Left lung (tissue), 4 donors: ENCODE measurements at regions not wholly inside any gene's neighbourhood (a gene's known extent, or its start where the extent isn't known, plus 50 kb on each side); places are given as distances from the start of the nearest gene placed in this dataset.

Experiments used
- ATAC-seq: fragments of 200-7000 bp; cut with Tn5 transposase; one replicate; pipeline ENCODE4 v1.9.1; 2020; ENCODE audit warnings: moderate library complexity
- DNase-seq, 4 donors: peaks; one replicate each; pipeline ENCODE4 v3.0.0-alpha.2; 2013 to 2020
- H3K27ac ChIP-seq, 2 donors: fragments of 200-600 bp; sonication (generic) in 1 of 2; one replicate each; pipeline versions ENCODE4 v1.5.0 to v1.8.0; 2020 to 2021
- H3K27me3 ChIP-seq, 2 donors: fragments of 200-600 bp; sonication (generic) in 1 of 2; one replicate each; pipeline versions ENCODE4 v1.5.0 to v1.8.0; 2020 to 2021
- H3K36me3 ChIP-seq, 2 donors: fragments of 200-600 bp; sonication (generic) in 1 of 2; one replicate each; pipeline versions ENCODE4 v1.5.0 to v1.8.0; 2020 to 2021
- H3K4me1 ChIP-seq, 2 donors: fragments of 200-600 bp; one replicate each; pipeline ENCODE4 v1.8.0; 2021
- H3K4me3 ChIP-seq, 2 donors: fragments of 200-600 bp; sonication (generic) in 1 of 2; one replicate each; pipeline versions ENCODE4 v1.5.0 to v1.8.0; 2020 to 2021; ENCODE audit warnings: mild to moderate bottlenecking in 1 of 2
- H3K9me3 ChIP-seq, 2 donors: fragments of 200-600 bp; sonication (generic) in 1 of 2; one replicate each; pipeline versions ENCODE4 v1.5.0 to v1.8.0; 2020 to 2021
- intact Hi-C, 2 donors: fragments of 100-400 bp; cut with DNase I; formaldehyde crosslinking; loops; one replicate each; pipeline versions ENCODE4 v1.11.2 to v1.14.2; 2022
- TF ChIP-seq, protein P1 (sequence below), 2 donors: fragments of 200-600 bp; sonication (generic) in 1 of 2; IDR thresholded peaks; one replicate each; pipeline versions ENCODE4 v1.5.0 to v1.8.0; 2021; ENCODE audit warnings: antibody characterized with exemption in 2 of 2
- donor health status: DM: no; HTN: yes; CAD: no.
- donor health status: DM: no; HTN: no; CAD: no.

DNA sequence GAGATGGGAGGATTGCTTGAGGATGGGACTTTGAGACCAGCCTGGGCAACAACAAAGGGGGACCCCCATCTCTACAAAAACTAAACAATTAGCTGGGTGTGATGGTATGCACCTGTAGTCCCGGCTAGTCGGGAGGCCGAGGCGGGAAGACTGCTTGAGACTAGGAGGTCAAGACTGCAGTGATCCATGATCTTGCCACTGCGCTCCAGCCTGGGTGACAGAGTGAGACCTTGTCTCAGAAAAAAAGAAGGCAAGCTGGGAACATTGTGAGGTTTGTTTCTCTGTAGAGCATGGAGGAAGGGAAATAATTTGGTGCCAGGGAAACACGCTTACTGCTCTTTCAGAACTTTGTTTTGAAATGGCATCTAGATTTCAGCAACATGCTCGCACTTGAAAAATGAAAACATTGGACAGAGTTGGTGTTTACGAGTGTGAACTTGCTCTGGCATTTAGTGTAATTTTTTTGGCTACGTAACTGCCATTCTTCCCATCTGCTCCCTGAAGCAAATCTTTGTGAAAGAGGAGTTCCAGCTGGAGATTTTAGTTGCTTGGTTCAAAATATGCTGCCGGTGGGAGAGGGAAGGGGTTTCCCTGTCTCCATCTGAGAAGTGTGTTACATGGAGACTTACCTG lies 125.6 kb upstream of the DLX2 start:
- no peaks in the 10 kb centered on the region for H3K36me3 ChIP-seq
- TF ChIP-seq, protein P1, sequence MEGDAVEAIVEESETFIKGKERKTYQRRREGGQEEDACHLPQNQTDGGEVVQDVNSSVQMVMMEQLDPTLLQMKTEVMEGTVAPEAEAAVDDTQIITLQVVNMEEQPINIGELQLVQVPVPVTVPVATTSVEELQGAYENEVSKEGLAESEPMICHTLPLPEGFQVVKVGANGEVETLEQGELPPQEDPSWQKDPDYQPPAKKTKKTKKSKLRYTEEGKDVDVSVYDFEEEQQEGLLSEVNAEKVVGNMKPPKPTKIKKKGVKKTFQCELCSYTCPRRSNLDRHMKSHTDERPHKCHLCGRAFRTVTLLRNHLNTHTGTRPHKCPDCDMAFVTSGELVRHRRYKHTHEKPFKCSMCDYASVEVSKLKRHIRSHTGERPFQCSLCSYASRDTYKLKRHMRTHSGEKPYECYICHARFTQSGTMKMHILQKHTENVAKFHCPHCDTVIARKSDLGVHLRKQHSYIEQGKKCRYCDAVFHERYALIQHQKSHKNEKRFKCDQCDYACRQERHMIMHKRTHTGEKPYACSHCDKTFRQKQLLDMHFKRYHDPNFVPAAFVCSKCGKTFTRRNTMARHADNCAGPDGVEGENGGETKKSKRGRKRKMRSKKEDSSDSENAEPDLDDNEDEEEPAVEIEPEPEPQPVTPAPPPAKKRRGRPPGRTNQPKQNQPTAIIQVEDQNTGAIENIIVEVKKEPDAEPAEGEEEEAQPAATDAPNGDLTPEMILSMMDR (IDR thresholded peaks at IDR 0.05), result no peak
- H3K4me3 ChIP-seq, result no peak overlapping the region
- intact Hi-C loops, result no loop called here
- peaks cover 0 to 5% of the 10 kb centered on the region in 2 donors for H3K27me3 ChIP-seq
- no peak for ATAC-seq
- peak in 2 of 4 donors; percentile 69 to 74 for DNase-seq
- no peaks in the 10 kb centered on the region for H3K4me1 ChIP-seq
- H3K27ac ChIP-seq, result no peak overlapping the region
- no peaks in the 10 kb centered on the region for H3K9me3 ChIP-seq

DNA sequence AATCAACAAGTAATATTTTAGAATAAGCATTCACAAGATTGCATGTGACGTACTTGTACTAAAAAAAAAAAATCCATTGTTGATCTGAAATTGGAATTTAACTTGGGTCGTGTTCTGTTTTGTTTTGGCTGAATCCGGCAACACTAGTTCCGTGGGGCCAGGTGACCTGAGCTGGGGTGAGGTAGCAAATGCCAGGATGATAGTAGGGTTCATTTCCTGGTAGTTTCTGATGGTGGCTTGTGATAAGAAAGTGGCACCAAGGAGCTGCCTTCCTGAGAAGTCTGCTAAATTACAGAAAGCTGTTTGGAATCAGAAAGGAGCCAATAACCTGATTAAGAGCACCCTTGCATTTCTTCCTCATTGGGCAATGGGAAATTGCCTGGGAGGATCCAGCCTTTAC lies 126.4 kb upstream of the DLX2 start:
- H3K4me3 ChIP-seq, result no peak overlapping the region
- ATAC-seq (no peak), DNase-seq (no peak)
- intact Hi-C loops, result no loop called here
- H3K27me3 ChIP-seq, result peaks cover under 1 to 12% of the 10 kb centered on the region in 2 donors
- H3K36me3 ChIP-seq, result no peaks in the 10 kb centered on the region
- no peaks in the 10 kb centered on the region for H3K9me3 ChIP-seq
- H3K4me1 ChIP-seq, result no peaks in the 10 kb centered on the region
- TF ChIP-seq, protein P1 (IDR thresholded peaks at IDR 0.05), result no peak
- no peak overlapping the region for H3K27ac ChIP-seq

DNA sequence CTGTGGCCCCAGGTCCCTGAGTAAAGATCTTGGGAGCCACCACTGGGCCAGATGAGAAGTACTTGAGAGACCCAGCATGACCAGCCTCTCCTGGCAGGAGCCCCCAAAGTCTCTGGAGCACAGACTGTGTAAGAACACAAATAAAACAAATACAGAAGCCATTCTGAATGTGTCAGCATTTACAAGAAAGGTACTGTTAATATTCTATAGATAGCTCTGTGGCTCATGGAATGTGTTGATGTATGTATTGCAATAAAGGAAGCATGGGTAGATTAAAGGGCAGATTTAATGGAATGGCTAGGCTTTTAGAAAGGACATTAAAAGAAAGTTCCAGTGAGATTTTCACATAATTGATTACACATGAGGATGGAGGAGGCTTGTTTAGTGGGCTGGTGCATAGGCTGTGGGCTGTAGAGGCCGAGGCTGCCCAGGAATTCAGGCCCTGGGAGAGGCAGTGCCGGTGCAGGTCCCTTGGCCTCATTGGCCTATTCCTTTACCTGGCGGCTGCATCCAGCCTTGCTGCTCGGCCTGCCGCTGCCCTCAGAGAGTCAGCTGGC lies 127.7 kb upstream of the DLX2 start:
- Histone ChIP-seq H3K36me3 (no peaks in the 10 kb centered on the region), H3K27me3 (peaks cover 13 to 25% of the 10 kb centered on the region in 2 donors), H3K9me3 (no peaks in the 10 kb centered on the region), H3K4me3 (no peak overlapping the region), H3K4me1 (peaks cover 6 to 12% of the 10 kb centered on the region in 2 donors), H3K27ac (no peak overlapping the region)
- DNase-seq (no peak), ATAC-seq (no peak)
- intact Hi-C loops, result no loop called here
- TF ChIP-seq, protein P1 (IDR thresholded peaks at IDR 0.05), result no peak

DNA sequence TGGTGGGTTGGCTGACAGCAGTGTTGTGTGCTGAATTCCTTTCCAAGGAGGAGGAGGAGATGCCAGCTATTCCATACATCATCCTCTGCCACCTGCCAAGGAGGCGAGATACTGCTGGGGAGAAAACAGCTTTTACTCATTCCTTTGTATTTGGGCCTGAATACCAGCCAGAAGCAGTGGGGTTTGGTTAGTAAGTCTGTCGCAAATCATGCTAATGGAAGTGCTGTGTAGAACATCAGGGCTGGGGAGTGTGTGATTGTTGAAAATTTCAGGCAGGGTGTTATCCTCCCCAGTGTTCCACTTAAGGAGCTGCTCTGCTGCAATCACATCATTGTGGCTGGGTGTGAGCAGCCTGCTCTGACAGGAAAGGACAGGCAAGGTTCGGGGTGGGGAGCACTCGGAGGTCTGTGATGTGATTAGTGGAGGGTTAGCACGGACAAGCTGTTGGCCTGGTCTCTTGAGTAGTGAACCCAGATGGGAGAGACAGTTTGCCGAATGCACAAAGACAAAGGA lies 128.2 kb upstream of the DLX2 start:
- no peak for ATAC-seq
- no peak for DNase-seq

DNA sequence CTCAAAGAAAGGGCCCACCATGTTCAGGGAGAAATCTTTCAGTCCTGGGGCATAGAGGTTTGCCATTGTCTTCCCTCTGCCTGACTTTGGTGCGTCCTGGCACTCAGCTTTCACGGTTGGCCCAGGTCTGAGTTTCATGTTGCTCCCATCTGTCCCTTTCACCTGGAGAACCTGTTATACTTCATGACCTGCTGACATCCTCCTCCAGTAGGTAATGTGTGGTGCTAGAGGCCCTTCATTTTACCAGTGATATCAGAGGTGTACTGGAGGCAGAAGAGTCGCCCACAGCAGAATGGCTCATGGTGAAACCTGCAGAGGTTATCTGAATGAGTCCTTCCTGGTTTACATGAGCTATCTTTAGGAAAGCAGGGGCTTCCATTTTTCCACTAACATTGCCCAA lies 128.8 kb upstream of the DLX2 start:
- intact Hi-C loops, result no loop called here
- no peak overlapping the region for H3K4me3 ChIP-seq
- no peak for DNase-seq
- no peak overlapping the region for H3K27ac ChIP-seq
- H3K9me3 ChIP-seq, result no peaks in the 10 kb centered on the region
- peaks cover 23 to 36% of the 10 kb centered on the region in 2 donors for H3K27me3 ChIP-seq
- H3K4me1 ChIP-seq, result peaks cover 6 to 19% of the 10 kb centered on the region in 2 donors
- TF ChIP-seq, protein P1 (IDR thresholded peaks at IDR 0.05), result no peak
- ATAC-seq, result peak; percentile 10
- no peaks in the 10 kb centered on the region for H3K36me3 ChIP-seq

More for the DNA sequence above, 128.2 kb upstream of the DLX2 start:
- intact Hi-C loops, result no loop called here
- H3K27ac ChIP-seq, result no peak overlapping the region
- H3K4me3 ChIP-seq, result no peak overlapping the region
- H3K36me3 ChIP-seq, result no peaks in the 10 kb centered on the region
- TF ChIP-seq, protein P1 (IDR thresholded peaks at IDR 0.05), result no peak
- H3K9me3 ChIP-seq, result no peaks in the 10 kb centered on the region
- peaks cover 19 to 30% of the 10 kb centered on the region in 2 donors for H3K27me3 ChIP-seq
- peaks cover 6 to 17% of the 10 kb centered on the region in 2 donors for H3K4me1 ChIP-seq
